SK-N-SH (cell line): ENCODE measurements at regions not wholly inside any gene's neighbourhood (a gene's known extent, or its start where the extent isn't known, plus 50 kb on each side); places are given as distances from the start of the nearest gene placed in this dataset.

Source experiments
- CTCF ChIA-PET: fragments of 300-600, 350-600 bp; formaldehyde crosslinking; extraction: SDS; loops from one replicate; lab custom pipeline; 2021; lab: Yijun Ruan, JAX
- POLR2A ChIA-PET: fragments of 350-600 bp; sonication (Branson Sonifier 250); formaldehyde crosslinking; extraction: SDS; loops from one replicate; lab custom pipeline; 2020; ENCODE audit warnings: antibody characterized with exemption, inconsistent platforms; lab: Yijun Ruan, JAX
- DNase-seq: peaks from one replicate; pipeline ENCODE4 v3.0.0; 2012
- H2AFZ ChIP-seq: fragments of 200-600 bp; sonication (generic); 2 replicates; pipeline ENCODE4 v1.8.1; 2016; ENCODE audit warnings: antibody characterized with exemption, mild to moderate bottlenecking, low read depth
- H3F3A ChIP-seq: fragments of 200-600 bp; sonication (generic); replicated peaks from 2 replicates; pipeline ENCODE3; 2016; ENCODE audit warnings: antibody characterized with exemption, mild to moderate bottlenecking; ENCODE audit not compliant: insufficient read depth
- H3K27ac ChIP-seq, 2 experiments: fragments of 200-500 bp in 1 of 2; fragments of 200-600 bp in 1 of 2; sonication (Bioruptor generic) in 1 of 2; sonication (generic), shearing (Covaris generic) in 1 of 2; 2 replicates each; pipeline versions ENCODE4 v1.5.1 to v1.6.1; 2014 to 2016; ENCODE audit warnings: low read depth in 2 of 2, inconsistent platforms in 1 of 2, low read length in 1 of 2, mild to moderate bottlenecking in 1 of 2, mixed read lengths in 1 of 2
- H3K27me3 ChIP-seq: fragments of 200-600 bp; sonication (generic), shearing (Covaris generic); 2 replicates; pipeline ENCODE4 v1.6.1; 2016; ENCODE audit warnings: mixed run types; ENCODE audit not compliant: insufficient read depth
- H3K36me3 ChIP-seq, 2 experiments: fragments of 200-500 bp in 1 of 2; fragments of 200-600 bp in 1 of 2; sonication (Bioruptor generic) in 1 of 2; sonication (generic) in 1 of 2; replicated peaks in 1 of 2; 2 replicates each; pipeline versions ENCODE3 to v1.5.1; 2014 to 2016; ENCODE audit warnings: low read length in 1 of 2, mild to moderate bottlenecking in 1 of 2; ENCODE audit not compliant: insufficient read depth in 2 of 2, control insufficient read depth in 1 of 2
- H3K4me1 ChIP-seq, 2 experiments: fragments of 200-500 bp in 1 of 2; fragments of 200-600 bp in 1 of 2; sonication (Bioruptor generic) in 1 of 2; sonication (generic), shearing (Covaris generic) in 1 of 2; 2 replicates each; pipeline versions ENCODE4 v1.5.1 to v1.6.1; 2014 to 2016; ENCODE audit warnings: low read depth in 1 of 2, low read length in 1 of 2, mixed run types in 1 of 2; ENCODE audit not compliant: insufficient read depth in 2 of 2, control insufficient read depth in 1 of 2
- H3K4me2 ChIP-seq: fragments of 200-600 bp; sonication (generic), shearing (Covaris generic); 2 replicates; pipeline ENCODE4 v1.6.1; 2017; ENCODE audit warnings: mixed run types
- H3K4me3 ChIP-seq, 2 experiments: fragments of 200-500 bp in 1 of 2; fragments of 200-600 bp in 1 of 2; sonication (Bioruptor generic) in 1 of 2; sonication (generic), shearing (Covaris generic) in 1 of 2; 2 replicates each; pipeline versions ENCODE4 v1.5.1 to v1.8.1; 2014 to 2016; ENCODE audit warnings: low read depth in 2 of 2, inconsistent platforms in 1 of 2, low read length in 1 of 2, mild to moderate bottlenecking in 1 of 2, mixed read lengths in 1 of 2, moderate library complexity in 1 of 2
- H3K79me2 ChIP-seq: fragments of 200-600 bp; sonication (generic); 2 replicates; pipeline ENCODE4 v1.8.1; 2017; ENCODE audit warnings: mild to moderate bottlenecking; ENCODE audit not compliant: insufficient read depth
- H3K9ac ChIP-seq: fragments of 200-600 bp; sonication (generic); 2 replicates; pipeline ENCODE4 v1.6.1; 2017; ENCODE audit warnings: mixed run types
- H3K9me2 ChIP-seq: fragments of 200-600 bp; sonication (generic); 2 replicates; pipeline ENCODE4 v1.6.1; 2017; ENCODE audit warnings: mixed run types
- H3K9me3 ChIP-seq: fragments of 200-600 bp; sonication (generic); 2 replicates; pipeline ENCODE4 v1.6.1; 2017; ENCODE audit warnings: mixed run types, mild to moderate bottlenecking, moderate library complexity
- H4K20me1 ChIP-seq: fragments of 200-600 bp; sonication (generic); 2 replicates; pipeline ENCODE4 v1.6.1; 2017; ENCODE audit warnings: mild to moderate bottlenecking, mixed run types; ENCODE audit not compliant: insufficient read depth
- CTCF ChIP-seq: fragments of 200-600 bp; sonication (generic); IDR thresholded peaks from 2 replicates; pipeline ENCODE4 v1.6.1; 2017; ENCODE audit warnings: antibody characterized with exemption, mild to moderate bottlenecking, moderate library complexity
- EP300 ChIP-seq, 2 experiments: IDR thresholded peaks; 2 replicates each; pipeline versions ENCODE4 v1.4.0 to v1.6.1; 2012; ENCODE audit warnings: borderline replicate concordance in 1 of 2, low read depth in 1 of 2, low read length in 1 of 2
- FOSL2 ChIP-seq: IDR thresholded peaks from 2 replicates; pipeline ENCODE4 v1.4.0; 2012; ENCODE audit warnings: low read depth, mild to moderate bottlenecking, moderate library complexity, borderline replicate concordance
- FOXJ3 ChIP-seq: sonication (generic); formaldehyde crosslinking; IDR thresholded peaks from 2 replicates; pipeline ENCODE4 v1.5.1; 2020; ENCODE audit warnings: mild to moderate bottlenecking, missing genetic modification reagents
- FOXM1 ChIP-seq: IDR thresholded peaks from 2 replicates; pipeline ENCODE4 v1.4.0; 2012; ENCODE audit warnings: low read depth, mild to moderate bottlenecking
- GATA2 ChIP-seq: sonication (generic); formaldehyde crosslinking; IDR thresholded peaks from 2 replicates; pipeline ENCODE4 v1.5.0; 2020; ENCODE audit warnings: mild to moderate bottlenecking, missing genetic modification reagents
- JUND ChIP-seq: IDR thresholded peaks from 2 replicates; pipeline ENCODE4 v1.4.0; 2012
- MEF2A ChIP-seq: IDR thresholded peaks from 2 replicates; pipeline ENCODE4 v1.4.0; 2012; ENCODE audit warnings: low read depth, borderline replicate concordance
- MXI1 ChIP-seq: IDR thresholded peaks from 2 replicates; pipeline ENCODE4 v1.6.1; 2012; ENCODE audit warnings: mild to moderate bottlenecking, low read depth, low read length, improper control_type of control experiment
- PBX3 ChIP-seq: IDR thresholded peaks from 2 replicates; pipeline ENCODE4; 2012
- RCOR1 ChIP-seq: fragments of 150-350 bp; IDR thresholded peaks from 2 replicates; pipeline ENCODE4 v1.6.1; 2017; ENCODE audit warnings: antibody characterized with exemption, low read length
- SMC3 ChIP-seq: IDR thresholded peaks from 2 replicates; pipeline ENCODE4 v1.6.1; 2012; ENCODE audit warnings: low read depth, low read length, improper control_type of control experiment
- TCF12 ChIP-seq: IDR thresholded peaks from 2 replicates; pipeline ENCODE4 v1.4.0; 2012
- TEAD4 ChIP-seq: IDR thresholded peaks from 2 replicates; pipeline ENCODE4 v1.4.0; 2012; ENCODE audit warnings: mild to moderate bottlenecking, borderline replicate concordance; ENCODE audit not compliant: insufficient read depth
- YY1 ChIP-seq: IDR thresholded peaks from 2 replicates; pipeline ENCODE4 v1.4.0; 2012; ENCODE audit warnings: low read depth, mild to moderate bottlenecking
- ZBTB33 ChIP-seq: IDR thresholded peaks from 2 replicates; pipeline ENCODE4 v1.4.0; 2012; ENCODE audit warnings: low read depth, borderline replicate concordance
- WGBS: methylation state at CpG from one replicate; pipeline ENCODE4 v1.1.6; 2017; ENCODE audit warnings: low lambda C conversion rate; 5-methylcytosine and 5-hydroxymethylcytosine counted together

- Histone ChIP-seq H3K27ac (0 out of 4 replicates have a peak overlapping the region, but pooled peaks of 1 of the 2 experiments have one; percentile 21), H3K79me2 (no peaks in the 10 kb centered on the region), H3K9me3 (no peaks in the 10 kb centered on the region), H4K20me1 (no peaks in the 10 kb centered on the region), H2AFZ (no peak overlapping the region), H3F3A (no peaks in the 10 kb centered on the region), H3K4me1 (no peaks in the 10 kb centered on the region), H3K4me3 (no peak overlapping the region), H3K27me3 (no peaks in the 10 kb centered on the region), H3K9me2 (no peaks in the 10 kb centered on the region; the same call in 1 of the 2 replicates), H3K9ac (no peak overlapping the region), H3K36me3 (no peaks in the 10 kb centered on the region), H3K4me2 (no peak overlapping the region)
- 85% methylated on average over 4 of the region's 4 CpGs for WGBS
- POLR2A ChIA-PET, result no interaction called here
- no peak for DNase-seq
- TF ChIP-seq FOSL2, result peak; percentile 22; the same call in 1 of the 2 replicates
- peak; percentile 26; the same call in 1 of the 2 replicates for TF ChIP-seq JUND
- peak; percentile 82 for TF ChIP-seq MEF2A
- no peak for TF ChIP-seq TCF12
- no peak for TF ChIP-seq FOXM1
- TF ChIP-seq YY1, result no peak
- CTCF ChIA-PET, result no interaction called here
Measured at GRCh38 chr5:92527311-92528078, 1053.5 kb downstream of the NR2F1-AS1 start.

- Histone ChIP-seq H3K27me3 (no peaks in the 10 kb centered on the region), H4K20me1 (no peaks in the 10 kb centered on the region), H3K36me3 (no peaks in the 10 kb centered on the region), H3K9me3 (no peaks in the 10 kb centered on the region), H3K4me2 (no peak overlapping the region), H3K4me3 (no peak overlapping the region)
- DNase-seq, result no peak
- CTCF ChIA-PET, result no interaction called here
- no peak for TF ChIP-seq FOXJ3 (CRISPR knock-in tag)
- TF ChIP-seq, all 33 proteins: peak for 0
- WGBS, result 100% methylated on average over 2 of the region's 2 CpGs
- POLR2A ChIA-PET, result no interaction called here
- H3K9ac ChIP-seq, result no peak overlapping the region
- H2AFZ ChIP-seq, result no peak overlapping the region
- no peak overlapping the region for H3K27ac ChIP-seq
- H3K79me2 ChIP-seq, result no peaks in the 10 kb centered on the region
- H3K9me2 ChIP-seq, result no peaks in the 10 kb centered on the region; the same call in 1 of the 2 replicates
- H3K4me1 ChIP-seq, result no peaks in the 10 kb centered on the region
- no peaks in the 10 kb centered on the region for H3F3A ChIP-seq
Measured at GRCh38 chr5:92525131-92525530, 1055.9 kb downstream of the NR2F1-AS1 start.

GRCh38 chr5:92519811-92520632, 1061.0 kb downstream of the NR2F1-AS1 start:
- Histone ChIP-seq H3K27ac (no peak overlapping the region), H3F3A (no peaks in the 10 kb centered on the region), H3K79me2 (no peaks in the 10 kb centered on the region), H3K4me3 (no peak overlapping the region), H3K36me3 (no peaks in the 10 kb centered on the region), H3K4me2 (no peak overlapping the region), H3K9me2 (no peaks in the 10 kb centered on the region), H3K9ac (no peak overlapping the region), H3K27me3 (no peaks in the 10 kb centered on the region), H2AFZ (no peak overlapping the region), H3K9me3 (no peaks in the 10 kb centered on the region), H4K20me1 (no peaks in the 10 kb centered on the region), H3K4me1 (no peaks in the 10 kb centered on the region)
- DNase-seq, result no peak
- 73% methylated on average over 3 of the region's 3 CpGs for WGBS
- ChIA-PET CTCF (interaction anchor here (1.1 kb wide), 1 partner anchor 29 kb away, joined by 3 read pairs; no protein-coding TSS in a partner anchor), POLR2A (no interaction called here)
- TF ChIP-seq PBX3 (no peak), CTCF (no peak), YY1 (no peak), GATA2 (CRISPR knock-in tag) (no peak), SMC3 (no peak), TCF12 (no peak), MXI1 (no peak), ZBTB33 (no peak), RCOR1 (no peak), TEAD4 (no peak), EP300 (IDR thresholded peaks at IDR 0.05; ENCODE audit: borderline replicate concordance in 1 of 2, low read depth in 1 of 2, low read length in 1 of 2) (no peak)
